Transverse colon (tissue), 4 donors: ENCODE measurements at regions not wholly inside any gene's neighbourhood (a gene's known extent, or its start where the extent isn't known, plus 50 kb on each side); places are given as distances from the start of the nearest gene placed in this dataset.

Experiments
- DNase-seq: peaks from one replicate; pipeline ENCODE4 v3.0.0-alpha.2; 2019
- H3K27ac ChIP-seq, 4 donors: fragments of 200-600 bp; sonication (generic); 2 replicates each; pipeline ENCODE4 v1.5.1; 2016 to 2018; ENCODE audit warnings: inconsistent platforms in 4 of 4
- H3K27me3 ChIP-seq: fragments of 200-600 bp; sonication (generic); 2 replicates; pipeline ENCODE4 v1.5.1; 2017; ENCODE audit warnings: inconsistent platforms
- H3K36me3 ChIP-seq, 4 donors: fragments of 200-600 bp; sonication (generic); 2 replicates each; pipeline ENCODE4 v1.5.1; 2017 to 2019; ENCODE audit warnings: inconsistent platforms in 4 of 4
- H3K4me1 ChIP-seq, 4 donors: fragments of 200-600 bp; sonication (generic); 2 replicates each; pipeline ENCODE4 v1.5.1; 2017 to 2020; ENCODE audit warnings: inconsistent platforms in 4 of 4
- H3K4me3 ChIP-seq, 4 donors: fragments of 200-600 bp; sonication (generic); 1 replicate in 1 of 4; 2 replicates in 3 of 4; pipeline versions ENCODE4 v1.5.1 to v1.6.1; 2017 to 2019; ENCODE audit warnings: inconsistent platforms in 4 of 4
- H3K9me3 ChIP-seq, 2 donors: fragments of 200-600 bp; sonication (generic); 2 replicates each; pipeline ENCODE4 v1.5.1; 2017 to 2019; ENCODE audit warnings: inconsistent platforms in 2 of 2
- EP300 ChIP-seq: sonication (generic); formaldehyde crosslinking; IDR thresholded peaks from one replicate; pipeline ENCODE4 v1.6.1; 2017; ENCODE audit warnings: antibody characterized with exemption, low read depth
- POLR2A ChIP-seq: fragments of 450-650 bp; IDR thresholded peaks from one replicate; pipeline ENCODE4 v1.6.1; 2016; ENCODE audit warnings: antibody characterized with exemption, mild to moderate bottlenecking, moderate library complexity
- POLR2AphosphoS5 ChIP-seq, 3 donors: sonication (generic); formaldehyde crosslinking; IDR thresholded peaks; one replicate each; pipeline ENCODE4 v1.6.1; 2016; ENCODE audit warnings: antibody characterized with exemption in 3 of 3
- WGBS, 2 donors: methylation state at CpG; one replicate each; pipeline ENCODE4 v1.1.5; 2018; ENCODE audit warnings: low coverage in 1 of 2; 5-methylcytosine and 5-hydroxymethylcytosine counted together
- in situ Hi-C, 4 donors: fragments of 200-750 bp; cut with MboI; loops; one replicate each; pipeline versions ENCODE4 v1.15.0 to v1.15.1; 2017; ENCODE audit warnings: low sequenced_read_pairs in 3 of 4, low pct_ligation_motif_present in 1 of 4, low pct_unique_long_range_greater_than_20kb in 1 of 4
- intact Hi-C: fragments of 100-400 bp; cut with DNase I; formaldehyde crosslinking; loops from one replicate; pipeline ENCODE4 v1.15.1; 2023; ENCODE audit warnings: low total_unique reads
- TF ChIP-seq, protein P1 (sequence below), 5 experiments: fragments of 200-600 bp in 3 of 5; fragments of 450-650 bp in 2 of 5; sonication (generic) in 3 of 5; IDR thresholded peaks; 1 replicate in 2 of 5; 2 replicates in 3 of 5; pipeline ENCODE4 v1.5.1; 2016 to 2017; ENCODE audit warnings: antibody characterized with exemption in 5 of 5, inconsistent platforms in 3 of 5, mild to moderate bottlenecking in 2 of 5, moderate library complexity in 1 of 5

DNA sequence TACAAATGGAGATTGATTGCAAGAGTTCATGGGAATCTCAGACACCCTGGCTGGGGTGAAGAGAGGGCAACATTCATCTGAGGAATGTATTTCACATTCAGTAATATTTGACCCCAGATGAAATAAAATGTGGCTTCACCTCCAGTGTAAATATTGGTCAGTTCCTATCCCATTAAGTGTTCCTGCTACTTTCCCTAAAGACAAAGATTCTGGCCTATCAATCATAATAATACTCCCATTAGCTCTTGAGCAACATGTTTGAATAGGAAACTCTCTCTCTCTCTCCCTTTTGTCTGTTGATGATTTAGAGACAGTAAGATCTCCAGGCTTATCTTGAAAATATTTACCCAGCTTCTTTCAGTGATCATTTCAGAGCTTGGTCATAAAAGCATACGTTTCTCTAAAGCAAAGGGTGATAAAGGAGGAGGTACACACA lies 70.1 kb downstream of the KCNJ2 start:
- Histone ChIP-seq H3K36me3 (no peaks in the 10 kb centered on the region), H3K27ac (no peak overlapping the region), H3K4me1 (peaks cover 0 to 25% (median 5%) of the 10 kb centered on the region in 4 donors), H3K4me3 (no peak overlapping the region), H3K27me3 (no peaks in the 10 kb centered on the region), H3K9me3 (no peaks in the 10 kb centered on the region)
- intact Hi-C loops (loop anchor here (5.0 kb wide), 1 partner anchor 1882 kb away; no protein-coding TSS in a partner anchor), in situ Hi-C loops (no loop called here)
- DNase-seq = no peak
- TF ChIP-seq, protein P1, sequence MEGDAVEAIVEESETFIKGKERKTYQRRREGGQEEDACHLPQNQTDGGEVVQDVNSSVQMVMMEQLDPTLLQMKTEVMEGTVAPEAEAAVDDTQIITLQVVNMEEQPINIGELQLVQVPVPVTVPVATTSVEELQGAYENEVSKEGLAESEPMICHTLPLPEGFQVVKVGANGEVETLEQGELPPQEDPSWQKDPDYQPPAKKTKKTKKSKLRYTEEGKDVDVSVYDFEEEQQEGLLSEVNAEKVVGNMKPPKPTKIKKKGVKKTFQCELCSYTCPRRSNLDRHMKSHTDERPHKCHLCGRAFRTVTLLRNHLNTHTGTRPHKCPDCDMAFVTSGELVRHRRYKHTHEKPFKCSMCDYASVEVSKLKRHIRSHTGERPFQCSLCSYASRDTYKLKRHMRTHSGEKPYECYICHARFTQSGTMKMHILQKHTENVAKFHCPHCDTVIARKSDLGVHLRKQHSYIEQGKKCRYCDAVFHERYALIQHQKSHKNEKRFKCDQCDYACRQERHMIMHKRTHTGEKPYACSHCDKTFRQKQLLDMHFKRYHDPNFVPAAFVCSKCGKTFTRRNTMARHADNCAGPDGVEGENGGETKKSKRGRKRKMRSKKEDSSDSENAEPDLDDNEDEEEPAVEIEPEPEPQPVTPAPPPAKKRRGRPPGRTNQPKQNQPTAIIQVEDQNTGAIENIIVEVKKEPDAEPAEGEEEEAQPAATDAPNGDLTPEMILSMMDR (IDR thresholded peaks at IDR 0.05) = no peak
- TF ChIP-seq EP300 = no peak
- TF ChIP-seq POLR2A = no peak
- TF ChIP-seq POLR2AphosphoS5 (IDR thresholded peaks at IDR 0.05) = no peak
- WGBS, 2 donors = 0% methylated on average over 1 of the region's 1 CpG; no CpG with 5 or more reads in 1 of the 2 donors

DNA sequence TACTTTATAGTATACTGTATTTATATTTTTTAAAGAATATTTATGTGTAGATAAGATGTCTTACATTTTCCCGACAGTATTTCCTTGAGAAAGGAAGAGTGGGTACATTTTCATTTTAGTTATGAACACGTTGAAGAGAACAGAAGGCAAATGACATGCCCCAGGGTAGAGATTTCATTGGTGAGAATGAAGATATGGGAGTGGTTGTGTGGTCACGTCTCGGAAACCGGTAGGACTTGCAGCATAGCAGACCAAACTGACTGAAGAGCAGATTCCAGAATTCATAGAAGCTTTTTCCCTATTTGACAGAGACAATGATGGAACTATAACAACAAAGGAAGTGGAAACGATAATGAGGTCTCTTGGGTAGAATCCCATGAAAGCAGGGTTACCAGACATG lies 71.7 kb downstream of the KCNJ2 start:
- Histone ChIP-seq H3K4me1 (peaks cover 0 to 25% (median 5%) of the 10 kb centered on the region in 4 donors), H3K27me3 (no peaks in the 10 kb centered on the region), H3K9me3 (no peaks in the 10 kb centered on the region), H3K27ac (no peak overlapping the region), H3K4me3 (no peak overlapping the region), H3K36me3 (no peaks in the 10 kb centered on the region)
- TF ChIP-seq POLR2A (no peak), POLR2AphosphoS5 (IDR thresholded peaks at IDR 0.05) (no peak), EP300 (no peak)
- TF ChIP-seq, protein P1 (IDR thresholded peaks at IDR 0.05) = no peak
- intact Hi-C loops (no loop called here), in situ Hi-C loops (no loop called here)
- WGBS, 2 donors = 87 to 91% methylated on average over 6 of the region's 6 CpGs
- DNase-seq = no peak

DNA sequence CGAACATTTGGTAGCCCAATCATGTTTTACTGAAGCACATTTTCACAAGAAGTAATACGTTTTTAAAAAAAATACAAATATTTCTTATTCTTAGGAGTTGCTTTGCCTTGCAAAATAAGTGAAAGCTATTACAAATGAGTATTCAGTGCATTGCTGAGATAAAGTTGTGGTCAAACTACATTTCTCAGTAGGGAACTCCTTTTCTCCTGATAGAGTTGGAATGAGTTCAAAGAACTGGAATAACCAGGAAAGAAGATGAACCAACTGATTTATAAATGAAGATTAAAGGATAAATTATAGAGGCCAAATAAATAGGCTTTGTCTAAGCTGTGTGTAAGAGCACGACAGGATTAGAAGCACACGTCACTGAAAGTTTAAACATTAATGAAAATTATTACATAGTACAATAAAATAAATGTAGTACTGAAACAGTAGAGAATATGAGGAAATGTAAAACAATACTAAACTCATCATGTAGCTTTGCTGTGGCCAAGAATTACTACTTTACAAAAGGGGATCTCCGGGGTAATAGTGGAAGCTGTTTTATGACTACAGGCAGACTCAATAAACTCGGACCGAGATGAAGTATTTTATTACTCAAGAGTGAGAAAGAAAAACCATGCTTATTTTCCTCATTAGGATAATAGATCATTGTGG lies 73.6 kb downstream of the KCNJ2 start:
- DNase-seq = no peak

DNA sequence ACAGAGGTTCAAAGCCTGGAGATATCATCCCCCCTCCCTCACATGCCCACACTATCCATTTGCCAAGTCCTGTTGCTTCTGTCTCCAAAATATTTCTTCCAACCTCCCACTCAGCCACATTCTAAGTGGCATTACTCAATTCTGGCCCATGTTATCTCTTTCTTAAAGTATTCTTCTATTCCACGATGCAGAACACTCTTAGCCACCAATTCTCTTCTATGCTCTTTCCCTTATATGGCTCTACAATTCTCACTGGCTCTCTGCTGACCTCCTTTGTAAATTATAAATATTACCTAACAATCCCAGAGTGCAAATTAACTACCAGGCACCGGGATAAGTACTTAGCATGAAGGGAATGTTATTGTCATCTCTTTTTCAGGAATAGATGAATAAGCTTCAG lies 82.4 kb downstream of the KCNJ2 start:
- in situ Hi-C loops = no loop called here
- intact Hi-C loops = no loop called here
- Histone ChIP-seq H3K4me1 (peaks cover 0 to 15% (median 6%) of the 10 kb centered on the region in 4 donors), H3K27ac (no peak overlapping the region), H3K27me3 (no peaks in the 10 kb centered on the region), H3K9me3 (no peaks in the 10 kb centered on the region), H3K36me3 (no peaks in the 10 kb centered on the region), H3K4me3 (no peak overlapping the region)
- no peak for DNase-seq
- TF ChIP-seq POLR2AphosphoS5 (IDR thresholded peaks at IDR 0.05) (no peak), POLR2A (no peak), EP300 (no peak)
- TF ChIP-seq, protein P1 (IDR thresholded peaks at IDR 0.05) = no peak
- WGBS, 2 donors = 65 to 67% methylated on average over 2 of the region's 2 CpGs

More for the DNA sequence above, 73.6 kb downstream of the KCNJ2 start:
- Histone ChIP-seq H3K27ac (peak overlapping the region; percentile 14 to 53 (median 28)), H3K4me3 (no peak overlapping the region), H3K9me3 (no peaks in the 10 kb centered on the region), H3K36me3 (no peaks in the 10 kb centered on the region), H3K27me3 (no peaks in the 10 kb centered on the region), H3K4me1 (peaks cover 0 to 25% (median 5%) of the 10 kb centered on the region in 4 donors)
- no peak for TF ChIP-seq EP300
- no peak for TF ChIP-seq POLR2AphosphoS5 (IDR thresholded peaks at IDR 0.05)
- intact Hi-C loops = no loop called here
- WGBS, 2 donors = 23 to 39% methylated on average over 7 of the region's 7 CpGs
- in situ Hi-C loops = no loop called here
